ENCODE measurements at regions not wholly inside any gene's neighbourhood (a gene's known extent, or its start where the extent isn't known, plus 50 kb on each side); places are given as distances from the start of the nearest gene placed in this dataset.

DNA sequence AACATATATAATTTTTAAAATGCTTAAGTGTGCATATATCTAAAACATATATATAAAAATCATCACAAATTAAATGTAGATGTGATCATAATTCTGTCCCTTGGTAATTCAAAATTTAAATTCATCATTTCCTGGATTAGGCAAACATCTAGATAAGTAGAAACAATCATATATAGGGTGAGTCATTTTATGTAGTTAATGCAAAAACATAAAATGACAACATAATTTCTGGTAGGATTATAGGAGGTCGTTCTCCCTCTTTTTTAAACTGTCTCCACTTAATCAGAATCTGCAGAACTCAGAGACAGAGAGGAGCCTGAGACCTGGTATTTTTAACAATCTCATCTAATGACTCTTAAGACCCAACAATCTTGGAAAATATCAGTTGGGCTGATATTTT, 333.4 kb downstream of the KCTD12 start:
- no peak for DNase-seq
- no peak overlapping the region for H3K4me2 ChIP-seq
- intact Hi-C loops (cut with micrococcal nuclease; ENCODE audit: unreplicated experiment) = no loop called here

DNA sequence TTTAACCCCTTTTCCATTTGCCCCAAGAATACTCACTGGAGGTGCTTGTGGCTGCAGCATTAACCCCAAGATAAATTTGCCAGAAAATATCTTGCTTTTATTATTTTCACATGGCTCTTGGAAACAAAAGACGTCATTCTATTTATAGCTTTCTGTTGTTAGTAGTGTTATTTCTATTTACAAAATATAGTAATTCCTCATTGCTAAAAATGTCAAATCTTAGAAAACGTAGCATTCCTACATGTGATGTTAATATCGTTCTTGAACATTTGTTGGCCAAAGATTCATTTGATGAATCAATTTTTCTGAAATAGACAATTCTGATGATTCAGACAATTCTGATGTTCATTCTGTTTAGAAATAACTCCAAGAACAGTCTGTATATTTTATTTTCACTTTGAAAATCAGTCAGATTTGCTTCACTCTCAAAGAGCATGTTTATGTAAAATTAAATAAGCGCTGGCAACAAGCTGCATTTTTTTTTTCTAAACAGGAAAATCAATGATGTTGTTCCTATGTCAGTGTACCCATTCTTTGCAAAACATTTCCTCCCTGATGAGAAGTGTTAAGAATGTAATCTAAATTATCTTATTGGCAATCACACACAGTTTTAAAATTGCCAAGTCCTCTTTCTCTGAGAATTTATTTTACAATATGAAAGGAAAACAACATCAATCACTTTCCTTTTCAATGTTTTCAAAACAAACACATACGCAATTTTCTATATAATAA, 334.0 kb downstream of the KCTD12 start:
- Histone ChIP-seq H4K20me1 (ENCODE audit: insufficient read depth) (no peaks in the 10 kb centered on the region), H3F3A (ENCODE audit: insufficient read depth, low read depth) (no peaks in the 10 kb centered on the region), H3K36me3 (ENCODE audit: low read depth) (no peaks in the 10 kb centered on the region), H3K4me1 (replicated peaks; ENCODE audit: insufficient read depth) (no peaks in the 10 kb centered on the region), H3K79me2 (ENCODE audit: low read depth) (no peaks in the 10 kb centered on the region), H2AFZ (no peak overlapping the region), H3K27me3 (ENCODE audit: insufficient read depth, low read depth) (no peaks in the 10 kb centered on the region), H3K4me2 (no peak overlapping the region), H3K4me3 (no peak overlapping the region), H3K9me2 (ENCODE audit: insufficient read depth) (no peaks in the 10 kb centered on the region), H3K9me3 (ENCODE audit: insufficient read depth, low read depth) (no peaks in the 10 kb centered on the region), H3K27ac (no peak overlapping the region)
- ChIA-PET CTCF (no interaction called here), POLR2A (ENCODE audit: unreplicated experiment) (no interaction called here)
- DNase-seq = no peak
- no TSS peak for BruUV-seq (replicated peaks)
- TF ChIP-seq, protein P1, sequence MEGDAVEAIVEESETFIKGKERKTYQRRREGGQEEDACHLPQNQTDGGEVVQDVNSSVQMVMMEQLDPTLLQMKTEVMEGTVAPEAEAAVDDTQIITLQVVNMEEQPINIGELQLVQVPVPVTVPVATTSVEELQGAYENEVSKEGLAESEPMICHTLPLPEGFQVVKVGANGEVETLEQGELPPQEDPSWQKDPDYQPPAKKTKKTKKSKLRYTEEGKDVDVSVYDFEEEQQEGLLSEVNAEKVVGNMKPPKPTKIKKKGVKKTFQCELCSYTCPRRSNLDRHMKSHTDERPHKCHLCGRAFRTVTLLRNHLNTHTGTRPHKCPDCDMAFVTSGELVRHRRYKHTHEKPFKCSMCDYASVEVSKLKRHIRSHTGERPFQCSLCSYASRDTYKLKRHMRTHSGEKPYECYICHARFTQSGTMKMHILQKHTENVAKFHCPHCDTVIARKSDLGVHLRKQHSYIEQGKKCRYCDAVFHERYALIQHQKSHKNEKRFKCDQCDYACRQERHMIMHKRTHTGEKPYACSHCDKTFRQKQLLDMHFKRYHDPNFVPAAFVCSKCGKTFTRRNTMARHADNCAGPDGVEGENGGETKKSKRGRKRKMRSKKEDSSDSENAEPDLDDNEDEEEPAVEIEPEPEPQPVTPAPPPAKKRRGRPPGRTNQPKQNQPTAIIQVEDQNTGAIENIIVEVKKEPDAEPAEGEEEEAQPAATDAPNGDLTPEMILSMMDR (conservative IDR thresholded peaks at IDR 0.05) = no peak
- no peak for TF ChIP-seq EZH2 (IDR thresholded peaks at IDR 0.05; ENCODE audit: low read depth)
- intact Hi-C loops (cut with micrococcal nuclease; ENCODE audit: unreplicated experiment) = no loop called here

More for the DNA sequence above, 333.4 kb downstream of the KCTD12 start:
- no peaks in the 10 kb centered on the region for H3K4me1 ChIP-seq (replicated peaks; ENCODE audit: insufficient read depth)
- no peak overlapping the region for H3K27ac ChIP-seq
- no peak for TF ChIP-seq EZH2 (IDR thresholded peaks at IDR 0.05; ENCODE audit: low read depth)
- TF ChIP-seq, protein P1 (conservative IDR thresholded peaks at IDR 0.05) = no peak
- H3F3A ChIP-seq (ENCODE audit: insufficient read depth, low read depth) = no peaks in the 10 kb centered on the region
- no peaks in the 10 kb centered on the region for H3K9me3 ChIP-seq (ENCODE audit: insufficient read depth, low read depth)
- H4K20me1 ChIP-seq (ENCODE audit: insufficient read depth) = no peaks in the 10 kb centered on the region
- no peaks in the 10 kb centered on the region for H3K36me3 ChIP-seq (ENCODE audit: low read depth)
- H3K4me3 ChIP-seq = no peak overlapping the region
- BruUV-seq (replicated peaks) = no TSS peak
- no peaks in the 10 kb centered on the region for H3K79me2 ChIP-seq (ENCODE audit: low read depth)
- H2AFZ ChIP-seq = no peak overlapping the region
- no peaks in the 10 kb centered on the region for H3K9me2 ChIP-seq (ENCODE audit: insufficient read depth)
- ChIA-PET POLR2A (ENCODE audit: unreplicated experiment) (no interaction called here), CTCF (no interaction called here)
- H3K27me3 ChIP-seq (ENCODE audit: insufficient read depth, low read depth) = no peaks in the 10 kb centered on the region

DNA sequence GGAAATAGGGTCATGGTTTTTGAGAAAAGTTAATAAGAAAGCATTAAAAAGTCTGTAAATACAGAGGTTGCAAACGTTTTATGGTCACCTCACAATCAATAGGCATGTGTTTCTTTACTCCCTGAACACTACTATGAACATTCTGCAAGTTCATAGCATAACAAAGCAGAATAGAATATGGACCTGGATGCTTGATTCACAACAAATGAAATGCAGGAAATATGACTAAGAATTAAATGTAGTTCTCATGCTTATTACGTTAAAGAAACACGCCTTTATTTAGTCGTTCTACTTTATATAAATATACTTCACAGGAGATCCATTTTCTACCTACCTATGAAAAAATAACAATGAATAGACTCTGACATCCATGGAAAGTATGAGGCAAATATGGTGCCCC, 344.0 kb downstream of the KCTD12 start:
- no peak for TF ChIP-seq EZH2 (IDR thresholded peaks at IDR 0.05; ENCODE audit: low read depth)
- TF ChIP-seq, protein P1 (conservative IDR thresholded peaks at IDR 0.05) = no peak
- no peak overlapping the region for H3K4me2 ChIP-seq
- no peaks in the 10 kb centered on the region for H3K4me1 ChIP-seq (replicated peaks; ENCODE audit: insufficient read depth)
- ChIA-PET CTCF (no interaction called here), POLR2A (ENCODE audit: unreplicated experiment) (no interaction called here)
- no peak for DNase-seq
- no peaks in the 10 kb centered on the region for H3K36me3 ChIP-seq (ENCODE audit: low read depth)
- H3F3A ChIP-seq (ENCODE audit: insufficient read depth, low read depth) = no peaks in the 10 kb centered on the region
- no peak overlapping the region for H3K4me3 ChIP-seq
- no peak overlapping the region for H3K27ac ChIP-seq
- intact Hi-C loops (cut with micrococcal nuclease; ENCODE audit: unreplicated experiment) = no loop called here
- H2AFZ ChIP-seq = no peak overlapping the region
- no TSS peak for BruUV-seq (replicated peaks)
- H4K20me1 ChIP-seq (ENCODE audit: insufficient read depth) = no peaks in the 10 kb centered on the region
- no peaks in the 10 kb centered on the region for H3K27me3 ChIP-seq (ENCODE audit: insufficient read depth, low read depth)
- no peaks in the 10 kb centered on the region for H3K9me3 ChIP-seq (ENCODE audit: insufficient read depth, low read depth)
- no peaks in the 10 kb centered on the region for H3K9me2 ChIP-seq (ENCODE audit: insufficient read depth)
- H3K79me2 ChIP-seq (ENCODE audit: low read depth) = no peaks in the 10 kb centered on the region
